Neural cell (in vitro differentiated cells): ENCODE measurements at regions not wholly inside any gene's neighbourhood (a gene's known extent, or its start where the extent isn't known, plus 50 kb on each side); places are given as distances from the start of the nearest gene placed in this dataset.

Source experiments
- CTCF ChIP-seq: fragments of 450-650 bp; IDR thresholded peaks from 2 replicates; pipeline ENCODE4 v1.5.1; 2014; ENCODE audit warnings: antibody characterized with exemption, mild to moderate bottlenecking, moderate library complexity; ENCODE audit not compliant: poor library complexity, severe bottlenecking
- EP300 ChIP-seq: fragments of 450-650 bp; conservative IDR thresholded peaks from 2 replicates; pipeline ENCODE4 v1.6.1; 2014; ENCODE audit warnings: antibody characterized with exemption, mild to moderate bottlenecking, moderate library complexity; ENCODE audit not compliant: poor library complexity, severe bottlenecking
- EZH2 ChIP-seq: fragments of 200-600, 300-800 bp; shearing (Covaris generic), sonication (generic); IDR thresholded peaks from 2 replicates; pipeline ENCODE4 v1.6.1; 2014; ENCODE audit warnings: antibody characterized with exemption, low read length, borderline replicate concordance, mild to moderate bottlenecking; ENCODE audit not compliant: insufficient read depth, poor library complexity, severe bottlenecking
- MXI1 ChIP-seq: fragments of 450-650 bp; conservative IDR thresholded peaks from 2 replicates; pipeline ENCODE4 v1.6.1; 2014; ENCODE audit warnings: antibody characterized with exemption, mild to moderate bottlenecking; ENCODE audit not compliant: poor library complexity, severe bottlenecking
- POLR2AphosphoS5 ChIP-seq: IDR thresholded peaks from 2 replicates; pipeline ENCODE4 v1.6.1; 2012
- RAD21 ChIP-seq: fragments of 450-650 bp; conservative IDR thresholded peaks from 2 replicates; pipeline ENCODE4 v1.6.1; 2014; ENCODE audit warnings: antibody characterized with exemption, mild to moderate bottlenecking, moderate library complexity
- REST ChIP-seq: IDR thresholded peaks from 2 replicates; pipeline ENCODE4 v1.6.1; 2012; ENCODE audit warnings: borderline replicate concordance
- SMC3 ChIP-seq: fragments of 450-650 bp; conservative IDR thresholded peaks from 2 replicates; pipeline ENCODE4 v1.6.1; 2014; ENCODE audit warnings: antibody characterized with exemption, mild to moderate bottlenecking, moderate library complexity; ENCODE audit not compliant: poor library complexity
- TAF1 ChIP-seq: IDR thresholded peaks from 2 replicates; pipeline ENCODE4 v1.6.1; 2012; ENCODE audit warnings: low read depth

GRCh38 chr15:97712530-97712929, 248.0 kb upstream of the ARRDC4 start:
- TF ChIP-seq EZH2 (no peak), EP300 (no peak), POLR2AphosphoS5 (no peak), REST (no peak), CTCF (no peak), TAF1 (no peak), SMC3 (no peak), RAD21 (no peak), MXI1 (no peak)
